Suprapubic skin (tissue), 3 donors: ENCODE measurements at regions not wholly inside any gene's neighbourhood (a gene's known extent, or its start where the extent isn't known, plus 50 kb on each side); places are given as distances from the start of the nearest gene placed in this dataset.

Source experiments
- EP300 ChIP-seq: sonication (generic); formaldehyde crosslinking; IDR thresholded peaks from one replicate; pipeline ENCODE4 v1.6.1; 2017; ENCODE audit warnings: antibody characterized with exemption
- POLR2A ChIP-seq, 2 donors: fragments of 450-650 bp; IDR thresholded peaks; one replicate each; pipeline ENCODE4 v1.6.1; 2017; ENCODE audit warnings: antibody characterized with exemption in 2 of 2, mild to moderate bottlenecking in 2 of 2, moderate library complexity in 2 of 2
- TF ChIP-seq, protein P1 (sequence below), 2 donors: fragments of 200-600 bp in 1 of 2; fragments of 450-650 bp in 1 of 2; sonication (generic) in 1 of 2; IDR thresholded peaks; one replicate each; pipeline ENCODE4 v1.5.1; 2016 to 2019; ENCODE audit warnings: antibody characterized with exemption in 2 of 2, mild to moderate bottlenecking in 1 of 2, moderate library complexity in 1 of 2

- TF ChIP-seq EP300 (no peak), POLR2A (IDR thresholded peaks at IDR 0.05) (no peak)
- TF ChIP-seq, protein P1, sequence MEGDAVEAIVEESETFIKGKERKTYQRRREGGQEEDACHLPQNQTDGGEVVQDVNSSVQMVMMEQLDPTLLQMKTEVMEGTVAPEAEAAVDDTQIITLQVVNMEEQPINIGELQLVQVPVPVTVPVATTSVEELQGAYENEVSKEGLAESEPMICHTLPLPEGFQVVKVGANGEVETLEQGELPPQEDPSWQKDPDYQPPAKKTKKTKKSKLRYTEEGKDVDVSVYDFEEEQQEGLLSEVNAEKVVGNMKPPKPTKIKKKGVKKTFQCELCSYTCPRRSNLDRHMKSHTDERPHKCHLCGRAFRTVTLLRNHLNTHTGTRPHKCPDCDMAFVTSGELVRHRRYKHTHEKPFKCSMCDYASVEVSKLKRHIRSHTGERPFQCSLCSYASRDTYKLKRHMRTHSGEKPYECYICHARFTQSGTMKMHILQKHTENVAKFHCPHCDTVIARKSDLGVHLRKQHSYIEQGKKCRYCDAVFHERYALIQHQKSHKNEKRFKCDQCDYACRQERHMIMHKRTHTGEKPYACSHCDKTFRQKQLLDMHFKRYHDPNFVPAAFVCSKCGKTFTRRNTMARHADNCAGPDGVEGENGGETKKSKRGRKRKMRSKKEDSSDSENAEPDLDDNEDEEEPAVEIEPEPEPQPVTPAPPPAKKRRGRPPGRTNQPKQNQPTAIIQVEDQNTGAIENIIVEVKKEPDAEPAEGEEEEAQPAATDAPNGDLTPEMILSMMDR (IDR thresholded peaks at IDR 0.05): no peak
Measured at GRCh38 chr2:139067072-139067471, 286.9 kb upstream of the NXPH2 start.
